ENCODE measurements at regions not wholly inside any gene's neighbourhood (a gene's known extent, or its start where the extent isn't known, plus 50 kb on each side); places are given as distances from the start of the nearest gene placed in this dataset.

DNA sequence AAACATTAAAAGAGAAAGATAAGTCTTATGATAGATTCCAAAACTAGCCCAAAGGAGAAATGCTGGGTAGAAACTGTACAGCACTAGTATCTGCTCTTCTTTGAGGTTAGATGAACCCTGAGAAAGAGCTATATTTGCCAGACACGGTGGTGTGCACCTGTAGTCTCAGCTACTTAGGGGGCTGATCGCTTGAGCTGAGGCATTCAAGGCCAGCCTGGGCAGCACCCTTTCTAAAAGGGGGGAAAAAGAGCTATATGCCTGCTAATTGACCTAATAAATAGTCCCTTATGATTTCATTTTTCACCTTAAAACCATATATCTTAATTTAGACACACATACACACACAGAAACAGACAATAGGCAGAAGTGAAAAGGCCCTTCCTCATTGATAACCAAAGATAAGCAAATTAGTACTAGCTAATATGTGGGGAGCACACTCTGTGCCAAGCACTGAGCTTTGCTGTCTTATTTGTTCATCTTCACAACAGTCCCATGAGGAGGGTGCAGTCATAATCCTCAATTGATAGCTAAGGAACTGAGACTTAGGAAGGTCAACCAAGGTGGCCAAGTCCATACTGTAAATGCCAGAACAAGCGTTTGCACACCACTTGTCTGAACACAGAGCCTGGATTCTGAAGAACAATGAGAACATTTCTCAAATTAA, 56.6 kb upstream of the NLK start:
- no peak overlapping the region for H3K4me3 ChIP-seq (ENCODE audit: low read depth, low read length)
- TF ChIP-seq, protein P1, sequence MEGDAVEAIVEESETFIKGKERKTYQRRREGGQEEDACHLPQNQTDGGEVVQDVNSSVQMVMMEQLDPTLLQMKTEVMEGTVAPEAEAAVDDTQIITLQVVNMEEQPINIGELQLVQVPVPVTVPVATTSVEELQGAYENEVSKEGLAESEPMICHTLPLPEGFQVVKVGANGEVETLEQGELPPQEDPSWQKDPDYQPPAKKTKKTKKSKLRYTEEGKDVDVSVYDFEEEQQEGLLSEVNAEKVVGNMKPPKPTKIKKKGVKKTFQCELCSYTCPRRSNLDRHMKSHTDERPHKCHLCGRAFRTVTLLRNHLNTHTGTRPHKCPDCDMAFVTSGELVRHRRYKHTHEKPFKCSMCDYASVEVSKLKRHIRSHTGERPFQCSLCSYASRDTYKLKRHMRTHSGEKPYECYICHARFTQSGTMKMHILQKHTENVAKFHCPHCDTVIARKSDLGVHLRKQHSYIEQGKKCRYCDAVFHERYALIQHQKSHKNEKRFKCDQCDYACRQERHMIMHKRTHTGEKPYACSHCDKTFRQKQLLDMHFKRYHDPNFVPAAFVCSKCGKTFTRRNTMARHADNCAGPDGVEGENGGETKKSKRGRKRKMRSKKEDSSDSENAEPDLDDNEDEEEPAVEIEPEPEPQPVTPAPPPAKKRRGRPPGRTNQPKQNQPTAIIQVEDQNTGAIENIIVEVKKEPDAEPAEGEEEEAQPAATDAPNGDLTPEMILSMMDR (IDR thresholded peaks at IDR 0.05; ENCODE audit: insufficient read depth, low read depth, low read length, missing control alignments): no peak
- DNase-seq (ENCODE audit: low read depth): peak; percentile 40

DNA sequence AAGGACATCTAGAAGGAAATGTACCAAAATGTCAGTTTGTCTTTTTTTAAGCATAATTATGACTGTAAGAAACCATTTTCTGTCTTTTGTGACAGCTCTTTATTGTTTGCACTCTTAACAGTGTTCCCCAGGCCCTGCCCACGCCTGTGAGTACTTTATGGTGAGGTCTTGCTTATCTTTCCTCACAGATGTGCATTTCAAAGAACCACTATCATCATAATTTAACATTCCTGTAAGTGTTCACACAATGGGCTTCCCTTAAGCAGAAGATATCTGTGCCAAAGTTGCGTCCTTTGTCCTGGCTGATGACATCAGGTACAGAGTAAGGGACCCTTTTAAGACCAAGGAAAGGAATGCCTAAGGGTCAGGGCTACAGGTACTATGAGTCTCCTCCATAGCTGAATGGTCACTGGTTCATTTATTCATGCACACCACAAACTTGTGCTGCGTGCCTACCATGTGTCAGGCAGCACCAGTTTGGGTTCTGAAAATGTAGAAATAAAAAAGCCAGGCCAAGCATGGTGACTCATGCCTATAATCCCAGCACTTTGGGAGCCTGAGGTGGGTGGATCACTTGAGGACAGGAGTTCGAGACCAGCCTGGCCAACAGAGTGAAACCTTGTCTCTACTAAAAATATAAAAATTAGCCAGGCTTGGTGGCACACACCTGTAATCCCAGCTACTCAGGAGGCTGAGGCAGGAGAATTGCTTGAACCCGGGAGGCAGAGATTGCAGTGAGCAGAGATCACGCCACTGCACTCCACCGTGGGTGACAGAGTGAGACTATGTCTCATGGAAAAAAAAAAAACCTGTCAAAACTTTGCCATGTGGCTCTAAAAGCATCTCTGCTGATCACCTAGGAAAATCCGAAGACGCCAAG, 55.4 kb upstream of the NLK start:
- TF ChIP-seq, protein P1 (IDR thresholded peaks at IDR 0.05; ENCODE audit: insufficient read depth, low read depth, low read length, missing control alignments): no peak
- DNase-seq (ENCODE audit: low read depth): no peak
- no peak overlapping the region for H3K4me3 ChIP-seq (ENCODE audit: low read depth, low read length)

DNA sequence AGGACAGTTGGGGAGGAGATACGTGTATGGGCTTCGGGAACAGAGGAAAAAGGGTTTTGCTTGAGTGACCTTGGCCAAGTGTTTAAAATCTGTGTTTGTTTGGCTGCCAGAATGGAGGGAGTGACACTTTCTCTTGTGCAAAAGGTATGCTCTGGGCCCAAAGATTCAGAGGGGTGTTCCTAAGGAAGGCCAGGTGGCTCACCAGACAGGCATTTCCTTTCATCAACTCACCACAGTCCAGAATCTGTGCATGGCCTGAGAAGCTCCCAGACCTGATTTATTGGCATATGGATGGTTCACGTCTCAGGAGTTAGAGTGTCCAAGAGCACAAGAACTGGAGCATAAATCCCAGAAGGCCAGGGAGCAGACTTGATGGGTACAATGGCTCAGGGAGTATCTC, 53.4 kb upstream of the NLK start:
- no peak overlapping the region for H3K4me3 ChIP-seq (ENCODE audit: low read depth, low read length)
- no peak for DNase-seq (ENCODE audit: low read depth)
- TF ChIP-seq, protein P1 (IDR thresholded peaks at IDR 0.05; ENCODE audit: insufficient read depth, low read depth, low read length, missing control alignments): no peak

DNA sequence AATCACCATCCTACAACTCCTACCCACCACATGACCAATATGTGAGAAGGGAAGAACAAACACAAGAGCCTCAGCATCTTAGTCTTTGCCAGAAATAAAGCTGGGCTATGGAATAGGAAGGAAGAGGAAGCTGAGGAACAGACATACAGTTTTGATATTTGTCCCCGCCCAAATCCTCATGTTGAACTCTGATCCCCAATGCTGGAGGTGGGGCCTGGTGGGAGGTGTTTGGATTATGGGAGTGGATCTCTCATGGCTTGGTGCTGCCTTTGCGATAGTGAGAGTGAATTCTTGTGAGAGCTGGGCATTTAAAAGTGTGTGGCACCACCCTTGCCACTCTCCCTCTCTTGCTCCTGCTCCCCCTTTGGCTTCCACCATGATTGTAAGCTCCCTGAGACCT, 52.4 kb upstream of the NLK start:
- H3K4me3 ChIP-seq (ENCODE audit: low read depth, low read length): no peak overlapping the region
- DNase-seq (ENCODE audit: low read depth): no peak
- TF ChIP-seq, protein P1 (IDR thresholded peaks at IDR 0.05; ENCODE audit: insufficient read depth, low read depth, low read length, missing control alignments): no peak

DNA sequence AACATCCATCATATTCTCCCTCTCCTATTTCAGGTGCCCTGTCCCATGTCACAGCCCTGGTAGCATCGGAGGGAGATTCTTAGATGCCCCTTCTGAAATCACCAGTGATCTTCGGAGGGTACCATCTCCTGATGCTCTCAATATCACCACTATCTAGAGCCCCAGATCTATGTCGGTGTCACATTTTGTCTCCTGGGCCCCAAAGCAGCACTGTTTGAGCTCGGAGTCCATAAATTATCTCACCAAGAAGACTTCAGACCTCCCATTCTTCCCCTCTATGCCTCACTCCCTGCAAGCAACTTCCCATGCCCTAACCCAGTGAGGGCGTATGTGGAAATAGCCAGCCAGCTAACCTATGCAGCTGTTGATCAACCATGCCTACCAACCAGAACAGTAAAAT, 51.5 kb upstream of the NLK start:
- DNase-seq (ENCODE audit: low read depth): no peak
- no peak overlapping the region for H3K4me3 ChIP-seq (ENCODE audit: low read depth, low read length)

DNA sequence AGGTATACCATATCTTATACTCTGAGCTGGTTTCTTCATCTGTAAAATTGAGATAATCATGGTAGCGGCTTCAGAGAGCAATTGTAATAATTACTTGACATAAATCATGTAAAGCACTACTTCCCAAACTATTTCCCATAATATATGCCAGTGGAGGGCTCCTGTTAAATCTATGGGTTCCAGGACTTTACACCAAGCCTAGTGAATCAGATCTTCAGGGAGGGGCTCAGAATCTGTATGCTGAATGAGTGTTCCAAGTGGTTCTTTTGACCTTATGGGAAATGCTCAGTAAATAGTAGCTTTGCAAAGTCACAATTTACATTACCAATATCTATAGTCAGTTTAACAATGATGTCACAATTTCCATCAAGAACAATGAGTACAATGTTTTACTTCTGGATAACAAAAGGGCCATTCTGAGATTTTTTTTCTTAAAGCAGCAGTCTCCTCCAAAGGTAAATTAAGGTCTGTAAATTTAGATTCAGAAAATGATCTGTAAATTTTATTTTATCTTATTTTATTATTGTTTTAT, 50.9 kb upstream of the NLK start:
- H3K4me3 ChIP-seq (ENCODE audit: low read depth, low read length): no peak overlapping the region
- TF ChIP-seq, protein P1 (IDR thresholded peaks at IDR 0.05; ENCODE audit: insufficient read depth, low read depth, low read length, missing control alignments): no peak
- no peak for DNase-seq (ENCODE audit: low read depth)

More for the DNA sequence above, 51.5 kb upstream of the NLK start:
- TF ChIP-seq, protein P1 (IDR thresholded peaks at IDR 0.05; ENCODE audit: insufficient read depth, low read depth, low read length, missing control alignments): no peak

All from GM12865 (cell line).